ENCODE measurements at regions not wholly inside any gene's neighbourhood (a gene's known extent, or its start where the extent isn't known, plus 50 kb on each side); places are given as distances from the start of the nearest gene placed in this dataset.

GRCh38 chr19:34597596-34597995 is 79.4 kb downstream of the SCGB2B2 start (continued):
- no peak for TF ChIP-seq ZNF274 (IDR thresholded peaks at IDR 0.05; ENCODE audit: borderline replicate concordance, extremely low read depth, low read length)
- TF ChIP-seq CHD1 (IDR thresholded peaks at IDR 0.05; ENCODE audit: low read depth, low read length) = no peak
